ENCODE measurements at regions not wholly inside any gene's neighbourhood (a gene's known extent, or its start where the extent isn't known, plus 50 kb on each side); places are given as distances from the start of the nearest gene placed in this dataset.

DNA sequence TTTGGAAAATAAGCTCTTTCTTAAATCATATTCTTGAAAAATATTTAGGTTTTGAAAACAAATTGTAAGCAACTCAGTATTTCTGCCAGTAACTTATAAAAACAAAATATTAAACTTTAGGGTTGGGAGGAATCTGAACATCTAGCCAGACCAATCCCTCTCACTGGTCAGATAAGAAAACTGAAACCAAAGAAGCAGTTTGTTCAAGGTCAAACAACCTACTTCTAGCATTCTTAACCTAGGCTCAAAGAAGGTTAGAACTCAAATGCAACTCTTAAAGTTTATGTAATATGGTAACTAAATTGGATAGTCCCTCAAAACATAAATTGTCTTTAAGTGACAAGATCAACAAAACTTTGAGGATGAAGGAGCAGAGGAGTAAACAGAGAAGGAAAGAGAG lies 374.9 kb upstream of the TNC start:
- Mint-ChIP-seq H3K36me3 (ENCODE audit: insufficient read depth) (no peaks in the 10 kb centered on the region), H3K4me1 (ENCODE audit: low read depth in 2 of 2) (no peaks in the 10 kb centered on the region), H3K4me3 (no peak overlapping the region), H3K27ac (no peak overlapping the region), H3K9me3 (no peaks in the 10 kb centered on the region), H3K27me3 (peaks cover 14 to 15% of the 10 kb centered on the region in 2 donors)
- ATAC-seq (replicated peaks) (no peak), DNase-seq (no peak)

DNA sequence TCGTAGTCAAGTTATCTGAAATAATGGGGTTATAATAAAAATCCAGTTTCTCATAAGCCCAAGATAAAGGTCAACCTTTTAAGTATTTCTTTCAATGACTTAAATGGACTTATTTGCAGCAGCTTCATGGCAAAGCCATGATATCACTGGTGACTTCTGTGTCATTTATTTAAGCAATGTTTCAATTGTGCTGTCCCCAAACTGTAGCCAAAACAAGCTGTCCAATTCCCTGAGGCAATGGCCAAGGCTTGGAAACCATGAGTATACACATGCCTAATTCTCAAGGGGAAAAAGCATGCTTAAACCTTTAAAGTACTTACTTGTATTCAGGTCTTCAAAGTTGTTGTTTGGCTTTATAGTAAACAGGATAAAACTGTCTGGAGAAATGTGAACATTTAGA lies 376.4 kb upstream of the TNC start:
- Mint-ChIP-seq H3K4me3 (no peak overlapping the region), H3K4me1 (ENCODE audit: low read depth in 2 of 2) (no peaks in the 10 kb centered on the region), H3K9me3 (no peaks in the 10 kb centered on the region), H3K36me3 (ENCODE audit: insufficient read depth) (no peaks in the 10 kb centered on the region), H3K27me3 (peaks cover 13 to 15% of the 10 kb centered on the region in 2 donors), H3K27ac (no peak overlapping the region)
- DNase-seq (no peak), ATAC-seq (replicated peaks) (no peak)

DNA sequence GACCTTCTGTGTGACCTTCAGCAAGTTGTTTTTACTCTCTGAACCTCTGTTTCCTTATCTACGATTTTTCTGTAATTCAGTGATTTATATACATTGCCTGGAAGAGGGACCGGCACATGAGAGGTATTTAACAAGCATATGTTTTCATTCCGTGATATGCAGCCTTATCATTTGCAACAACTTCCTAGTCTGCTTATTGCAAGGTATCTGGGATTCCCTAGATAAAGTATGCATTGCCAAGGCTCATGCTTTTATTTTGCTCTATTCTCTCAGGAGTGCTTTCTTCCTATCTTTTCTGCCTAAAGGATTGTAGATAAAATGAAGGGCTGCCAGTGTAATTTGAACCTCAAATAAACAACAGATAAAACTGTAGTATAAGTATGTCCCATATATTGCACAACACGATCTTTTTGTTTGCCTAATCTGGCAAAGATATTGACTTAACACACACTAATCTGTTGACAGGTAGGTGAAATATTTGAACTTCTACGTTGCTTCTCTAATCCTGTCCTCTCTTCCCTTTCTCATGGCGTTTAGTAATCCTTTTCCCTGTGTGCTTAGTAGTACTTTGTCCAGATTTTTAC lies 377.2 kb upstream of the TNC start:
- Mint-ChIP-seq H3K36me3 (ENCODE audit: insufficient read depth) (no peaks in the 10 kb centered on the region), H3K27ac (no peak overlapping the region)

DNA sequence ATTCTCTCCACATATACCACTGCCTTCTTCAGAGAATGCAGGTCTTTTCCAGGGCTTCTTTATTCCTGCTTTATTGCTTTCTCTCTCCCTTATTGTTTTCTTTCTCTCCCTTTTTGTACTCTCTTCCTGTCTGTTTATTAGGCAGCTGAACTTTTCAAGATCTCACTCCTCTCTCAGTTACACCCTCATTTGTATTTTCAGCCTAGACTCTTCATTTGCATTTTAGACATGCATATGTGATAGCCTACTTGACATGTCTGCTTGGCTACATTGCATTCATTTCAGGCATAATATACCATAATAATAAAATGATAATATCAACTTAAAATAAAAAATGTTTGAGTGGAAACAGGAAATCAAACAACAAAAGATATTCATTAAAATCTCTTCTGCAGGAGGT lies 377.9 kb upstream of the TNC start:
- Mint-ChIP-seq H3K4me1 (ENCODE audit: low read depth in 2 of 2) (no peaks in the 10 kb centered on the region), H3K27ac (no peak overlapping the region), H3K27me3 (peaks cover 19 to 20% of the 10 kb centered on the region in 2 donors), H3K4me3 (no peak overlapping the region), H3K36me3 (ENCODE audit: insufficient read depth) (no peaks in the 10 kb centered on the region), H3K9me3 (no peaks in the 10 kb centered on the region)
- DNase-seq (no peak), ATAC-seq (replicated peaks) (no peak)

More for the DNA sequence above, 377.2 kb upstream of the TNC start:
- ATAC-seq (replicated peaks) = no peak
- H3K4me3 Mint-ChIP-seq = no peak overlapping the region
- H3K9me3 Mint-ChIP-seq = no peaks in the 10 kb centered on the region
- H3K27me3 Mint-ChIP-seq = peaks cover 13 to 17% of the 10 kb centered on the region in 2 donors
- no peak for DNase-seq
- H3K4me1 Mint-ChIP-seq (ENCODE audit: low read depth in 2 of 2) = no peaks in the 10 kb centered on the region

DNA sequence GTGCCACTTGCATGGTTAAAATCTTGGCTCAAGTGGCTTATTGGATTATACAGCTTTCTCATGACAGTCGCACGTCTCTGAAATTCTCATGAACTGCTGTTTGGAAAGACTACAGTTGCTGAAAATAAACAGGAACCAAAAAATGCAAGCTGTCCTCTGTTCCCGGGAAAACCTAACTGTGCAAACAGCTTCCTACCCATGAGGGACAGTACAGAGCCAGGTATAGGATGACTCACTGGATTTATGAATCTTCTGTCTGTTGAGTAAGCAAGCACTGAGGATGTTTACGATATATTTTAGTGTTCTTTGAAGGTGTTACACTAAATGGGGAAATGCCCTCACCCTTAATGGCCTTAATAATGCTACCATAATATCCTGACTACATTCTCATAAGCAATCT lies 380.3 kb upstream of the TNC start:
- H3K36me3 Mint-ChIP-seq (ENCODE audit: insufficient read depth) = no peaks in the 10 kb centered on the region
- H3K27ac Mint-ChIP-seq = no peak overlapping the region
- ATAC-seq (replicated peaks) (no peak), DNase-seq (no peak)
- H3K9me3 Mint-ChIP-seq = no peaks in the 10 kb centered on the region
- no peaks in the 10 kb centered on the region for H3K4me1 Mint-ChIP-seq (ENCODE audit: low read depth in 2 of 2)
- H3K4me3 Mint-ChIP-seq = no peak overlapping the region
- H3K27me3 Mint-ChIP-seq = peaks cover 12% of the 10 kb centered on the region in 2 donors

DNA sequence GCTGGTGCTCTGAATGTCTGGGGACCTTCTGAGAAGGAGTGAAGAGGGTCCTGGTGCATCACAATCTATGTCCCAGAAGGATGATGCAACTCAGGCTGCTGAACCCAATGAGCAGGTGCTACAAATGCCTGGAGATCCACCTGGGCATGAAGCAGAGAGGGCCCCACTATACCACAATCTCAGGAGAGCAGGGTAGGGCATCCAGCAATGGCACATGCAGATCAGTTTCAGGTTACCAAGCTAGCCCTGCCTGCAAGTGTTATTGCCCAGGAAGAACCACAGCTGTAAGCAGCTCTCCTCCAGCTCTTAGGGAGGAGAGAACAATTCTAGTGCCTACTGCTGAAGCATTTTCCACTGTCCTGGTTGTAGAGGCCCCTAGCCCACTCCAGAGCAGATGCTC lies 389.2 kb upstream of the TNC start:
- Mint-ChIP-seq H3K9me3 (no peaks in the 10 kb centered on the region), H3K27ac (no peak overlapping the region), H3K36me3 (ENCODE audit: insufficient read depth) (no peaks in the 10 kb centered on the region), H3K4me3 (no peak overlapping the region), H3K4me1 (ENCODE audit: low read depth in 2 of 2) (no peaks in the 10 kb centered on the region), H3K27me3 (no peaks in the 10 kb centered on the region)
- DNase-seq (no peak), ATAC-seq (replicated peaks) (no peak)

DNA sequence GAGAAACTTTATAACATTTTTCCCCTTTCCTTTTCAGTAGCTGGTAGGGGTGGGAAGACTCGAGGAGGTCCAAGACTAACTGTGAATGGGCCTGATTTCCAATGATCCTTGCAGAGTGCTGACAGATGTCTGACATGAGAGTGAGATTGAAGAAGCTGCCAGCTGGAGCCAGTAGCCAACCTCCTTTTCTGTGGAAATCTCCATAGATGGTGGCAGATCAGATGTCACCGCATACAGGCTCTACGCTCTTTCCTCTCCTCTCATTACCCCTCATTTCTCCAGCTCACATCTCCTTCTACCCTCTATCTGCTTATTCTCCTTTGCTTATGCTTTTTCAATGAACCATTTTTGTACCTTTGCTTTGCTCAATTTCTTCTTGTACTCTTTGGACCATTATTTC lies 395.2 kb upstream of the TNC start:
- Mint-ChIP-seq H3K27me3 (no peaks in the 10 kb centered on the region), H3K4me1 (ENCODE audit: low read depth in 2 of 2) (no peaks in the 10 kb centered on the region), H3K36me3 (ENCODE audit: insufficient read depth) (no peaks in the 10 kb centered on the region), H3K4me3 (no peak overlapping the region), H3K9me3 (no peaks in the 10 kb centered on the region), H3K27ac (no peak overlapping the region)
- ATAC-seq (replicated peaks) (no peak), DNase-seq (no peak)

DNA sequence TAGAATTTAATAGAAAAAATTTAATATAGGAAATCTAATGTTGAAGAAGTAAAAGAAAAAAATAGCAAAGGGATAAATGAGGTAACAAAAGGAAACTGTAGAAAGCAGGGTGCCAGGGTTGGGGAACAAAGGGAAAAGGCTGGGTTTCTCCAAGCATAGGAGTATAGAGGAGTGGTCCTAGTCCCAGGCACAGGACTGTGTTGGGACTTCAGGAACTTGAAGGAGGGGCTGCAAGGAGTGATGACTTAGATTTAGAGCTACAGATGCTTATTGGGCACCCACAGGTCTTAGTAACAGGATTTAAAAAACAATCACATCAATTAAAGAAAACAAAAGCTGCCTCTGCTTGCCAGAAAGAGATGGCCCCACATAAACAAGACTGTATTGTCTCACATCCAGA lies 396.5 kb upstream of the TNC start:
- Mint-ChIP-seq H3K4me3 (no peak overlapping the region), H3K9me3 (no peaks in the 10 kb centered on the region), H3K27ac (no peak overlapping the region), H3K4me1 (ENCODE audit: low read depth in 2 of 2) (no peaks in the 10 kb centered on the region), H3K27me3 (peaks cover 0 to 2% of the 10 kb centered on the region in 2 donors), H3K36me3 (ENCODE audit: insufficient read depth) (no peaks in the 10 kb centered on the region)
- DNase-seq (no peak), ATAC-seq (replicated peaks) (no peak)

DNA sequence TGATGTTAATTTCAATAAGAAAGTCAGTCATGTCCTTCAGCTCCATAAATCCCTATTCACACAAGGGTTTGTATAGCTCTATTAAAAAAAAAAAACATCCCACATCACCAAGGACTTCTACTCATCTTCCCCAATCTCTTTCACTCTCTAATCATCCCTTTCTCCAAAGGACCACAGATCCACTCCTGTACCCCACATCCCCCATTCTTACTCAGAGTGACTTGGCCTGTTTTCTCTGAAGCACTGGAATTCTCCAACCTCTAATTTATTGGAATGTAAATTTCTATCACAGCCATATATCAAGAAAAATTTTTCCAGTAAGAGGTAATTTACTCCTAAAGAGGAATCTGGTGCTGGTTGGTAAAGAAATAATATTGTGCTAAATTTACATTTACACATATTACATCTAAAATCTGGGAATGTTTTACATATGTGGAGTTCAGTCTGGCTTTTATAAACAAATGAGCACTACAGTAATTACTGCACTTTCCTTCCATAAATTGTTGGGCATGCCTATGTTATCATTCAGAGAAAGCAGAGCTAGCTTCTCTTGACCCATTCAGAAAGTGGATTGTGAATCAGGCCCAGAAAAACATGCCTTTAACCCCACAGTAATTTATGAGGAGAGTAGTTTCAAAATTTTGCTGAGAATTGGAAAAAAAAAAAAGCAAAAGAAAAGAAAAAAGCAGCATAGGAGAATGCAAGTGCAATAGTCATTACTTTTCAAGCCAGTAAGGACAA lies 399.5 kb upstream of the TNC start:
- H3K4me3 Mint-ChIP-seq = no peak overlapping the region
- H3K27me3 Mint-ChIP-seq = peaks cover 0 to 29% of the 10 kb centered on the region in 2 donors
- ATAC-seq (replicated peaks) = no peak
- H3K36me3 Mint-ChIP-seq (ENCODE audit: insufficient read depth) = no peaks in the 10 kb centered on the region
- H3K27ac Mint-ChIP-seq = no peak overlapping the region
- H3K4me1 Mint-ChIP-seq (ENCODE audit: low read depth in 2 of 2) = no peaks in the 10 kb centered on the region
- DNase-seq = no peak
- no peaks in the 10 kb centered on the region for H3K9me3 Mint-ChIP-seq

DNA sequence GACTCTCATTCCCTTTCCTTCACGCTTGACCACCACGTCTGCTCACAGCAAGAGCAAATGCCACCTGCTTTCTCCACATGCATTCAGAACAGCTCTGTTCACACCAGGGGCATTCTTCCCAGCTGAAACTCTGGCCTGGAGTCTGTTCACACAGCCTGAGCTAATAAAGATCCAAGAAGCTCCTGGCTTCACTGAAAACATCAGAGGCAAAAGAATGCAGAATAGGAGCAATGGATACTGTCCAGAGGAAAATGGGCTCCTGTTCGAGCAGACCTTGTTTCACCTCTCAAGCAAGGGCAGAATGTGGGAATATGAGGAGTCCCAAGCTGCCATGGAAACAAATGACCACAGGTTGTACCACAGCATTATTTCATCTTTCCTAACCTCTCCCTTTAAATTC lies 402.7 kb upstream of the TNC start:
- no peak overlapping the region for H3K4me3 Mint-ChIP-seq

DNA sequence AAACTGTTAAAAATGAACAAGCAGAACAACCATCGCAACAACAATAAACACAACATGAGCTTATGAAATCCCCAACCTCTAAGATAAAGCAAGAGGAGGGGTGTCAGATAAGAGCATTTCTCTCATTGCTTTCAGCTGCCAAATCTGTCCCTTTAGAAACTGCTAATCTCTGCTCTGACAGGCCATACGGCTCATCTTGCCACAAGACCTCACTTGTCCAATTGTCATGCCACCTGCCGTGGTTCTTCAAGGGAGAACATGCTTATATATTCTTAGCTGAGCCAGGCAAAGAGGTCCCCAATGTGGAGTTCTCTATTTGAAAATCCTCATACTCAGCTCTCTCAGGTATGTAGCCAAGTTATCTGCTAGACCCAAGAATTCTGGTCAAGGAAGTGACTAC lies 405.0 kb upstream of the TNC start:
- Mint-ChIP-seq H3K27me3 (peaks cover 10 to 43% of the 10 kb centered on the region in 2 donors), H3K36me3 (ENCODE audit: insufficient read depth) (no peaks in the 10 kb centered on the region), H3K4me1 (ENCODE audit: low read depth in 2 of 2) (no peaks in the 10 kb centered on the region), H3K4me3 (no peak overlapping the region), H3K9me3 (no peaks in the 10 kb centered on the region), H3K27ac (no peak overlapping the region)
- no peak for ATAC-seq (replicated peaks)
- DNase-seq = no peak

More for the DNA sequence above, 402.7 kb upstream of the TNC start:
- H3K27ac Mint-ChIP-seq = no peak overlapping the region
- DNase-seq = no peak
- H3K36me3 Mint-ChIP-seq (ENCODE audit: insufficient read depth) = no peaks in the 10 kb centered on the region
- no peak for ATAC-seq (replicated peaks)
- H3K9me3 Mint-ChIP-seq = no peaks in the 10 kb centered on the region
- H3K4me1 Mint-ChIP-seq (ENCODE audit: low read depth in 2 of 2) = no peaks in the 10 kb centered on the region
- H3K27me3 Mint-ChIP-seq = peaks cover 7 to 41% of the 10 kb centered on the region in 2 donors

DNA sequence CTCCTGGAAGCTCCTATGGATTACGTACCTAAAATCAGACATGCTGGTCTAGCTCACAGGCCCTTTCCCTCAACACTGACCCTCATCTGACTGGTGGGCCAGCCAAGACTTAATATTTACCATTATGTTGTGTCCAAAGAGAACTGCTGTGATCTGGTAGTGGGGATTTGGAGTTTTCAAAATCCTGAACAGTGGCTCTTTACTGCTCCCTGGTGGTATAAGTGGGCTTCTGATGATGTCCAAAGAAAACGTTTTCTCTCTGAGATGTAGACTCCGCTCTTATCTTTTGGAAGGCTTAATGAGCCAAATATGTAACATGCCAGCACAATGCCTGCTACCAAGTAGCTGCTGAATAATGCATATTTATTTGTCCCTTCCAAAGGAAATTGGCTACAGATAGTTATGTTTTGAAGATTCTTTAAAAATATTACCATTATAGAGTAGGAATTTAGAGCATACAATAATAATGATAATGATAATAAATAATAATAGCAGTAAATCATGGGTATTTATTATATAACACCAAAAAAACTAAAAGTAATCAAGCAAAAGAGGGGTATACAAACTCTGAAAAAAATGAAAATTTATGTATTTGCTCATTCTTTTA lies 406.6 kb upstream of the TNC start:
- H3K27ac Mint-ChIP-seq = no peak overlapping the region
- DNase-seq (peak; percentile 2 to 15 (median 2)), ATAC-seq (replicated peaks) (no peak)
- H3K27me3 Mint-ChIP-seq = peaks cover 10 to 43% of the 10 kb centered on the region in 2 donors
- H3K4me1 Mint-ChIP-seq (ENCODE audit: low read depth in 2 of 2) = no peaks in the 10 kb centered on the region
- H3K36me3 Mint-ChIP-seq (ENCODE audit: insufficient read depth) = no peaks in the 10 kb centered on the region
- no peaks in the 10 kb centered on the region for H3K9me3 Mint-ChIP-seq
- H3K4me3 Mint-ChIP-seq = no peak overlapping the region

DNA sequence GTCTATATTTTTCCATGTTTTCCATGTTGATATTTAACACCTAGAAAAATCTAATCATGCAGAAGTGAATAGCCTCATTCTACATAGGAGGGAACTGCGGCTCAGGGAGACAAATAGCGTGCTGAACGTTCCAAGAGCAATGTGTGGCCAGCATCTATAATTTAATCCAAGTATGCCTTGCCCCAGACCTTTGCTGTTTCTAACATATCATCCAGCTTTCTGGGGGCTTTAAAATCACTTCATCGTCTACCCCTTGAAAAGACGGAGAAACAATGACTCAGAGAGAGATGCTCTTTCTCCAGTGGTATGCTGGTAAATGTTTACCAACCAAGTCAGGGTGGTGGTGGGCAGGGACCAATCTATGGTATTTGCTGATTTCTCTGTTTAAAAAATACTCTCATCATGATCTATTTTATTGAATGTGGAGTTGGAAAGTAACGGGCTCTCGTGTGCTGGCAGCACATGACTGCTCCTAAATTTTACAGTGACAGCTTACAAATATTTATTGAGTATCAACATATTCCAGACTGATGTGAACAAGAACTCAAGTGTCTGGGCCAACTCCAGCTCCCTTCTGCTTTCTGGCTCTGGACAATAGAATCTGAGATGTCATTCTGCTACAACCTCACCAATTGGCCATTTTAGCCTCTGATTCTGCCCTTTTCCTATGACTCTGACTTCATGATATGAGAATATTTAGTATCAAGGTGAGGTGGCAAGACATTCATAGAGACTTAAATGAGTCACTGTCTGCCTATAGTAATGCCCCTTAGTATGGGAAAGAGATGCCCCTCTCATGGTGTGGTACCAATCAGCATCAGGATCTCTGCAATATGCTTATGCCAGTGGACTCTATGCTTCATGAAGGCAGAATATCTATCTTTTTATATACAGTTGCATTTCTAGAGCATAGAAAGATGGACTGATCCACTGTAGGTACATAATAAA lies 407.4 kb upstream of the TNC start:
- Mint-ChIP-seq H3K36me3 (ENCODE audit: insufficient read depth) (no peaks in the 10 kb centered on the region), H3K27ac (no peak overlapping the region), H3K4me3 (no peak overlapping the region), H3K9me3 (no peaks in the 10 kb centered on the region), H3K27me3 (peaks cover 16 to 42% of the 10 kb centered on the region in 2 donors), H3K4me1 (ENCODE audit: low read depth in 2 of 2) (no peaks in the 10 kb centered on the region)
- no peak for ATAC-seq (replicated peaks)
- DNase-seq = no peak

Measured in effector memory CD8-positive, alpha-beta T cell (primary cell).